ENCODE measurements at regions not wholly inside any gene's neighbourhood (a gene's known extent, or its start where the extent isn't known, plus 50 kb on each side); places are given as distances from the start of the nearest gene placed in this dataset.

GRCh38 chr10:29866356-29866755 lies 193.0 kb downstream of the JCAD start:
- no peak overlapping the region for H3K4me2 ChIP-seq (ENCODE audit: control insufficient read depth, insufficient read depth)
- intact Hi-C loops (cut with micrococcal nuclease; ENCODE audit: unreplicated experiment) = no loop called here
- no peaks in the 10 kb centered on the region for H3K36me3 ChIP-seq (ENCODE audit: control insufficient read depth in 2 of 2, insufficient read depth in 2 of 2, low read length in 1 of 2)
- no peak for ATAC-seq
- ChIA-PET RAD21 (ENCODE audit: unreplicated experiment) (no interaction called here), SMC1A (ENCODE audit: uncharacterized antibody, unreplicated experiment) (no interaction called here), POLR2A (no interaction called here), CTCF (no interaction called here)
- WGBS (ENCODE audit: insufficient coverage, insufficient replicate concordance, low lambda C conversion rate, missing lambda C conversion rate) = 2% methylated on average over 2 of the region's 2 CpGs
- no peaks in the 10 kb centered on the region for H3K79me2 ChIP-seq (ENCODE audit: control insufficient read depth, insufficient read depth, low read length)
- no peak for DNase-seq (ENCODE audit: low read depth, low spot score)
- TF ChIP-seq NFIC (IDR thresholded peaks at IDR 0.05; ENCODE audit: low read depth, low read length) = no peak
- TF ChIP-seq CHD2 (IDR thresholded peaks at IDR 0.05; ENCODE audit: borderline replicate concordance, low read depth, low read length) = no peak
- no peak for TF ChIP-seq MAX (IDR thresholded peaks at IDR 0.05; ENCODE audit: low read depth, low read length)
- no peak for TF ChIP-seq BCL11A (IDR thresholded peaks at IDR 0.05; ENCODE audit: low read depth, low read length)
- TF ChIP-seq RELA (IDR thresholded peaks at IDR 0.05; ENCODE audit: borderline replicate concordance, partially characterized antibody) = no peak
- no peak for TF ChIP-seq NRF1 (conservative IDR thresholded peaks at IDR 0.05; ENCODE audit: low read depth, low read length)
- no peak for TF ChIP-seq NBN (IDR thresholded peaks at IDR 0.05)
- no peak for TF ChIP-seq KAT2A (conservative IDR thresholded peaks at IDR 0.05; ENCODE audit: control insufficient read depth, low read depth, low read length)
- TF ChIP-seq NFYA (IDR thresholded peaks at IDR 0.05; ENCODE audit: borderline replicate concordance, low read depth, low read length) = no peak
- no peak for TF ChIP-seq HDGF (IDR thresholded peaks at IDR 0.05)
- TF ChIP-seq BMI1 (IDR thresholded peaks at IDR 0.05; ENCODE audit: borderline replicate concordance) = no peak
- no peak for TF ChIP-seq WRNIP1 (IDR thresholded peaks at IDR 0.05; ENCODE audit: borderline replicate concordance, low read depth, low read length)
- TF ChIP-seq SREBF2 (IDR thresholded peaks at IDR 0.05; ENCODE audit: low read length) = no peak
- H3K27ac ChIP-seq (ENCODE audit: control insufficient read depth, insufficient read depth) = no peak overlapping the region
- H2AFZ ChIP-seq (ENCODE audit: control insufficient read depth, low read depth, low read length) = no peak overlapping the region
- no peaks in the 10 kb centered on the region for H4K20me1 ChIP-seq (ENCODE audit: control insufficient read depth, insufficient read depth)
- no peaks in the 10 kb centered on the region for H3K9me3 ChIP-seq (replicated peaks; ENCODE audit: control insufficient read depth, insufficient read depth, low read length)
- no TSS peak for BruUV-seq (replicated peaks)
- no peaks in the 10 kb centered on the region for H3K27me3 ChIP-seq (replicated peaks in 1 of 2; ENCODE audit: control insufficient read depth in 2 of 2, insufficient read depth in 2 of 2, low read length in 1 of 2)
- FAIRE-seq = no peak
- no peak overlapping the region for H3K4me3 ChIP-seq
- no peak overlapping the region for H3K9ac ChIP-seq (ENCODE audit: control insufficient read depth, insufficient read depth, low read length)
- no peaks in the 10 kb centered on the region for H3K4me1 ChIP-seq (ENCODE audit: control insufficient read depth, insufficient read depth, low read length)
- in situ Hi-C loops (cut with MboI) = no loop called here
